ENCODE measurements at regions not wholly inside any gene's neighbourhood (a gene's known extent, or its start where the extent isn't known, plus 50 kb on each side); places are given as distances from the start of the nearest gene placed in this dataset.

GRCh38 chr2:72051971-72052505 is 95.6 kb downstream of the CYP26B1 start:
- no peaks in the 10 kb centered on the region for H3K9me3 ChIP-seq
- intact Hi-C loops (cut with DNase I) = no loop called here
- no peaks in the 10 kb centered on the region for H3K4me1 ChIP-seq
- H3K4me3 ChIP-seq (replicated peaks in 1 of 3) = no peak overlapping the region
- no peak overlapping the region for H3K27ac ChIP-seq
- H3K36me3 ChIP-seq = no peaks in the 10 kb centered on the region
- TF ChIP-seq CTCF (IDR thresholded peaks at IDR 0.05) = no peak
- no peak for TF ChIP-seq POLR2A (IDR thresholded peaks at IDR 0.05)
- no peaks in the 10 kb centered on the region for H3K27me3 ChIP-seq
- DNase-seq = no peak
- WGBS, 2 donors = 82 to 83% methylated on average over 4 of the region's 4 CpGs

GRCh38 chr2:72051204-72051603 is 96.5 kb downstream of the CYP26B1 start:
- WGBS, 2 donors = 84 to 94% methylated on average over 2 of the region's 2 CpGs

GRCh38 chr2:72050734-72051133 is 96.9 kb downstream of the CYP26B1 start:
- H3K27me3 ChIP-seq = no peaks in the 10 kb centered on the region
- no peaks in the 10 kb centered on the region for H3K36me3 ChIP-seq
- WGBS, 2 donors = 42 to 43% methylated on average over 2 of the region's 2 CpGs
- H3K9me3 ChIP-seq = no peaks in the 10 kb centered on the region
- no peak overlapping the region for H3K27ac ChIP-seq
- intact Hi-C loops (cut with DNase I) = no loop called here
- no peak overlapping the region for H3K4me3 ChIP-seq (replicated peaks in 1 of 3)
- H3K4me1 ChIP-seq = no peaks in the 10 kb centered on the region
- TF ChIP-seq CTCF (IDR thresholded peaks at IDR 0.05) (no peak), POLR2A (IDR thresholded peaks at IDR 0.05) (no peak)
- DNase-seq = peak; percentile 18 to 43

More at GRCh38 chr2:72051204-72051603, 96.5 kb downstream of the CYP26B1 start:
- no peak for DNase-seq
- intact Hi-C loops (cut with DNase I) = no loop called here
- TF ChIP-seq POLR2A (IDR thresholded peaks at IDR 0.05) (no peak), CTCF (IDR thresholded peaks at IDR 0.05) (no peak)
- no peaks in the 10 kb centered on the region for H3K27me3 ChIP-seq
- no peak overlapping the region for H3K27ac ChIP-seq
- no peak overlapping the region for H3K4me3 ChIP-seq (replicated peaks in 1 of 3)
- H3K36me3 ChIP-seq = no peaks in the 10 kb centered on the region
- no peaks in the 10 kb centered on the region for H3K4me1 ChIP-seq
- H3K9me3 ChIP-seq = no peaks in the 10 kb centered on the region

- no peaks in the 10 kb centered on the region for H3K9me3 ChIP-seq
- no peaks in the 10 kb centered on the region for H3K36me3 ChIP-seq
- H3K4me1 ChIP-seq = no peaks in the 10 kb centered on the region
- no peak overlapping the region for H3K27ac ChIP-seq
- intact Hi-C loops (cut with DNase I) = no loop called here
- no peaks in the 10 kb centered on the region for H3K27me3 ChIP-seq
- TF ChIP-seq POLR2A (IDR thresholded peaks at IDR 0.05) (no peak), CTCF (IDR thresholded peaks at IDR 0.05) (no peak)
- no peak overlapping the region for H3K4me3 ChIP-seq (replicated peaks in 1 of 3)
- no peak for DNase-seq
Measured at GRCh38 chr2:72048881-72049477, 98.7 kb downstream of the CYP26B1 start.

GRCh38 chr2:72043985-72044384 is 103.7 kb downstream of the CYP26B1 start:
- intact Hi-C loops (cut with DNase I) = no loop called here
- Histone ChIP-seq H3K4me3 (replicated peaks in 1 of 3) (no peak overlapping the region), H3K27ac (no peak overlapping the region), H3K4me1 (no peaks in the 10 kb centered on the region), H3K27me3 (no peaks in the 10 kb centered on the region), H3K9me3 (no peaks in the 10 kb centered on the region), H3K36me3 (no peaks in the 10 kb centered on the region)
- TF ChIP-seq POLR2A (IDR thresholded peaks at IDR 0.05) (no peak), CTCF (IDR thresholded peaks at IDR 0.05) (no peak)
- no peak for DNase-seq
